ENCODE measurements at regions not wholly inside any gene's neighbourhood (a gene's known extent, or its start where the extent isn't known, plus 50 kb on each side); places are given as distances from the start of the nearest gene placed in this dataset.

DNA sequence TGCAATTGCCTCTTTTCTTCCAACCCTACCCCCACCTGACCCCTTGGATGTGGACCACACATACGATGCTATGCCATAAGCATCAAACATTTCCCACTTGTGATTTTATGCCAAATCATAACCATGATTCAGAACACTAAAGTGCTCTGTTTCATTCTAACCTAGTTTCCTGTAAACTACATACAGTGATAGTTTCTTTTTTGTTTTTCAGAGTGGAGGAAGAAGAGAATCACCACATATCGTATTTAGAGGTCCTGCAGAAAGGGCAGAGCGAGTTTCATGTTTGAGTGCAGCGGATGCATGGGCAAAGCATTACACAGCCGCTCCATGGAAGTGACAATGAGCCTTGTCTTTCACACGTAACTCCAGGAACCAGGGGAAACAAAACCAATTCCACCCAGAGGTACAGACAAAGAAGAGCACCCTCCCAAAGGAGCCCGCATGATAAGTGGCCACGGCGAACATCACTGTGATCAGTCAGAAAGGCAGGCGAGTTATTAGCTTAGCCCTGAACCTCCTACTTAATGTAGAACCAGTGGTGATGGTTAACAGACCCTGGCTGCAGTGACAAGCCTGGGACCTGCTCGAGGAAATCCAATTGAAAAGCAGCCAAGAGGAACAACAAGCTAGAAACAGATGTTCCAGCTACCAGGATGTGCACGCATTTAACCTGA is 64.0 kb upstream of the ZNF281 start:
- H3K4me1 ChIP-seq (ENCODE audit: control insufficient read depth in 1 of 2, insufficient read depth in 2 of 2, low read length in 2 of 2), result no peaks in the 10 kb centered on the region
- no peak overlapping the region for H3K4me2 ChIP-seq (replicated peaks; ENCODE audit: extremely low read depth, low read length, poor library complexity, severe bottlenecking)
- Mint-ChIP-seq H3K27me3 (ENCODE audit: low read depth in 3 of 3) (peaks cover 0 to 3% (median 0%) of the 10 kb centered on the region in 3 donors), H3K4me1 (no peaks in the 10 kb centered on the region), H3K36me3 (no peaks in the 10 kb centered on the region), H3K9me3 (no peaks in the 10 kb centered on the region), H3K4me3 (no peak overlapping the region), H3K27ac (no peak overlapping the region)
- 79% methylated on average over 6 of the region's 12 CpGs for WGBS (ENCODE audit: insufficient coverage)
- H2AFZ ChIP-seq (ENCODE audit: insufficient read depth, low read depth, low read length, poor library complexity, severe bottlenecking), result no peak overlapping the region
- H4K20me1 ChIP-seq (ENCODE audit: insufficient read depth, low read length), result no peaks in the 10 kb centered on the region
- no peak overlapping the region for H3K27ac ChIP-seq (ENCODE audit: low read depth in 1 of 2, low read length in 2 of 2)
- no peaks in the 10 kb centered on the region for H3K79me2 ChIP-seq (ENCODE audit: insufficient read depth, low read length)
- H3K27me3 ChIP-seq (ENCODE audit: control insufficient read depth in 2 of 2, insufficient read depth in 2 of 2, low read length in 2 of 2), result no peaks in the 10 kb centered on the region
- intact Hi-C loops (cut with micrococcal nuclease), result no loop called here
- TF ChIP-seq, protein P1, sequence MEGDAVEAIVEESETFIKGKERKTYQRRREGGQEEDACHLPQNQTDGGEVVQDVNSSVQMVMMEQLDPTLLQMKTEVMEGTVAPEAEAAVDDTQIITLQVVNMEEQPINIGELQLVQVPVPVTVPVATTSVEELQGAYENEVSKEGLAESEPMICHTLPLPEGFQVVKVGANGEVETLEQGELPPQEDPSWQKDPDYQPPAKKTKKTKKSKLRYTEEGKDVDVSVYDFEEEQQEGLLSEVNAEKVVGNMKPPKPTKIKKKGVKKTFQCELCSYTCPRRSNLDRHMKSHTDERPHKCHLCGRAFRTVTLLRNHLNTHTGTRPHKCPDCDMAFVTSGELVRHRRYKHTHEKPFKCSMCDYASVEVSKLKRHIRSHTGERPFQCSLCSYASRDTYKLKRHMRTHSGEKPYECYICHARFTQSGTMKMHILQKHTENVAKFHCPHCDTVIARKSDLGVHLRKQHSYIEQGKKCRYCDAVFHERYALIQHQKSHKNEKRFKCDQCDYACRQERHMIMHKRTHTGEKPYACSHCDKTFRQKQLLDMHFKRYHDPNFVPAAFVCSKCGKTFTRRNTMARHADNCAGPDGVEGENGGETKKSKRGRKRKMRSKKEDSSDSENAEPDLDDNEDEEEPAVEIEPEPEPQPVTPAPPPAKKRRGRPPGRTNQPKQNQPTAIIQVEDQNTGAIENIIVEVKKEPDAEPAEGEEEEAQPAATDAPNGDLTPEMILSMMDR (IDR thresholded peaks at IDR 0.05), result no peak
- no peak for DNase-seq
- H3K9me3 ChIP-seq (replicated peaks in 1 of 2; ENCODE audit: control insufficient read depth in 1 of 2, insufficient read depth in 1 of 2, low read length in 2 of 2), result no peaks in the 10 kb centered on the region
- no peak overlapping the region for H3K4me3 ChIP-seq (replicated peaks in 1 of 3; ENCODE audit: low read depth in 2 of 3, low read length in 3 of 3)
- H3K9ac ChIP-seq (ENCODE audit: insufficient read depth, low read length, poor library complexity, severe bottlenecking), result no peak overlapping the region
- H3K36me3 ChIP-seq (replicated peaks in 1 of 2; ENCODE audit: control insufficient read depth in 1 of 2, insufficient read depth in 2 of 2, low read length in 2 of 2), result no peaks in the 10 kb centered on the region

DNA sequence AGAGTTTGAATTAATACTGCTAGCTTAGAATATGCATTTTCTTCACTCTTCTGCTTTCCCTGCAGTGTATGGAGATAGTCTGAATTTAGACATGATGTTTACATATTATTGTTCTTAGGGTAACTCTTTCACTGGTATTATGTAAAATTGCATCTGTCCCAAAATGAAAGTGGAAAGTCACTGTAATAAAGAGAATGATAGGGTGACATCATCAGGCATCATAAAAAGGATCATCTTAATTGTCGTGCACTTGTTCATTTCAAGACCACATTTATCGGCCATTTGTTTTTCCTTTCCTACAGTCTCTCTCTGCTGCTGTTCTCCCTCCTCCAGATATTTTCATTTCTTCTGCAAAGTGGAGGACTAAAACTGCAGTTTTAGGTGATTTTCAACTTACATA is 61.9 kb upstream of the ZNF281 start:
- no peaks in the 10 kb centered on the region for H3K9me3 Mint-ChIP-seq
- intact Hi-C loops (cut with micrococcal nuclease), result no loop called here
- DNase-seq, result no peak

More for the DNA sequence above, 61.9 kb upstream of the ZNF281 start:
- WGBS (ENCODE audit: insufficient coverage), result 100% methylated on average over 2 of the region's 2 CpGs
- no peak overlapping the region for H3K4me2 ChIP-seq (replicated peaks; ENCODE audit: extremely low read depth, low read length, poor library complexity, severe bottlenecking)
- no peaks in the 10 kb centered on the region for H3K79me2 ChIP-seq (ENCODE audit: insufficient read depth, low read length)
- H3K27ac ChIP-seq (ENCODE audit: low read depth in 1 of 2, low read length in 2 of 2), result no peak overlapping the region
- no peaks in the 10 kb centered on the region for H3K36me3 ChIP-seq (replicated peaks in 1 of 2; ENCODE audit: control insufficient read depth in 1 of 2, insufficient read depth in 2 of 2, low read length in 2 of 2)
- H3K27me3 Mint-ChIP-seq (ENCODE audit: low read depth in 3 of 3), result peaks cover 0 to 2% (median 0%) of the 10 kb centered on the region in 3 donors
- H3K4me3 Mint-ChIP-seq, result no peak overlapping the region
- H3K36me3 Mint-ChIP-seq, result no peaks in the 10 kb centered on the region
- no peaks in the 10 kb centered on the region for H3K4me1 ChIP-seq (ENCODE audit: control insufficient read depth in 1 of 2, insufficient read depth in 2 of 2, low read length in 2 of 2)
- no peaks in the 10 kb centered on the region for H3K9me3 ChIP-seq (replicated peaks in 1 of 2; ENCODE audit: control insufficient read depth in 1 of 2, insufficient read depth in 1 of 2, low read length in 2 of 2)
- H3K9ac ChIP-seq (ENCODE audit: insufficient read depth, low read length, poor library complexity, severe bottlenecking), result no peak overlapping the region
- H3K27ac Mint-ChIP-seq, result no peak overlapping the region
- H3K27me3 ChIP-seq (ENCODE audit: control insufficient read depth in 2 of 2, insufficient read depth in 2 of 2, low read length in 2 of 2), result no peaks in the 10 kb centered on the region
- TF ChIP-seq, protein P1 (IDR thresholded peaks at IDR 0.05), result no peak
- H2AFZ ChIP-seq (ENCODE audit: insufficient read depth, low read depth, low read length, poor library complexity, severe bottlenecking), result no peak overlapping the region
- H3K4me3 ChIP-seq (replicated peaks in 1 of 3; ENCODE audit: low read depth in 2 of 3, low read length in 3 of 3), result no peak overlapping the region
- H3K4me1 Mint-ChIP-seq, result no peaks in the 10 kb centered on the region
- H4K20me1 ChIP-seq (ENCODE audit: insufficient read depth, low read length), result no peaks in the 10 kb centered on the region

All from CD14-positive monocyte (primary cell).